ENCODE measurements at regions not wholly inside any gene's neighbourhood (a gene's known extent, or its start where the extent isn't known, plus 50 kb on each side); places are given as distances from the start of the nearest gene placed in this dataset.
"Not testable (repeated sequence)": the region's sequence is repeated elsewhere in the genome, so short reads cannot be mapped to it uniquely, and the experiment has no call there.

GRCh38 chr20:53666144-53666543, 72.5 kb upstream of the ZNF217 start:
- no peak for DNase-seq (ENCODE audit: low spot score)

DNA sequence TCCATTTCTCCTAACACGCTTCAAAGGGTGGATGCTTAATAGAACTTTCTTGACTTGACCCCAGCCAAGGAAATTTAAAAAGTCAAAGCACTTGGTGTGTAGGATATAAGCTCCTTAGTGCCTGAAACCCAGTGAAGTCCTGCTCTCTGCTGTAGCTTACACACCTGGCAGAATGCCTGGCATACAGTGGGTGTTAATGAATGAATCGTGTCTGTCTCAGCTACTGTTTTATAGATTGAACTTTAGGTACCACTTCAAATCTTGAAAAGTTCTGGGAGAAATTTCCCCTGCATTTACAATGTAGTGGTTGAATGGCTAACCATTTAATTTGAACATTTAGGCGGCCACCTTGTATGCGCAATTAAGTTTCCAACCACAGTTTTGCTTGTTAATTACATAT, 70.5 kb upstream of the ZNF217 start:
- no peak for DNase-seq (ENCODE audit: low spot score)

DNA sequence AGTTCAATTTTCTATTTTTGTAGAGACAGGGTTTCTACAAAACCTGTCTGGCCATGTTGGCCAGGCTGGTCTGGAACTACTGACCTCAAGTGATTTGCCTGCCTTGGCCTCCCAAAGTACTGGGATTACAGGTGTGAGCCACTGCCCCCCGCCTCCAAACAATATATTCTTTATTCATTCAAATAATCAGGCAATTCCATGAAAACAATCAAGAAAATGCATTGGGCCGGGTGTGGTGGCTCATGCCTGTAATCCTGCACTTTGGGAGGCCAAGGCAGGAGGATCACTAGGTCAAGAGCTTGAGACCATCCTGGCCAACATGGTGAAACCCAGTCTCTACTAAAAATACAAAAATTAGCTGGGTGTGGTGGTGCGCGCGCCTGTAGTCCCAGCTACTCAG, 69.9 kb upstream of the ZNF217 start:
- not testable (repeated sequence) for DNase-seq (ENCODE audit: low spot score)

DNA sequence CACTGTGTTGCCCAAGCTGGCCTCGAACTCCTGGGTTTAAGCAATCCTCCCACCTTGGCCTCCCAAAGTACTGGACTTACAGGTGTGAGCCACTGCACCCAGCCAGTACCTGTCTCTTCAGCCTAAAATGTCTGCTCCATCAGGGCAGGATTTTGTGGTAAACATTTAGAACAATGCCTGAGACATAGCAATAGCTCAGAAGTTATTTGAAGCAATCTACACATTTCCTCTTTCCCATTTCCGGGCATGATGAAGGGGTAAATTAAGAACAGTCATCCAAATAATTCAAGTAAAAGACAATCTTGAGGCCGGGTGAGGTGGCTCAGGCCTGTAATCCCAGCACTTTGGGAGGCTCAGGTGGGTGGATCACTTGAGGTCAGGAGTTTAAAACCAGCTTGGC, 69.0 kb upstream of the ZNF217 start:
- DNase-seq (ENCODE audit: low spot score): peak; percentile 68

DNA sequence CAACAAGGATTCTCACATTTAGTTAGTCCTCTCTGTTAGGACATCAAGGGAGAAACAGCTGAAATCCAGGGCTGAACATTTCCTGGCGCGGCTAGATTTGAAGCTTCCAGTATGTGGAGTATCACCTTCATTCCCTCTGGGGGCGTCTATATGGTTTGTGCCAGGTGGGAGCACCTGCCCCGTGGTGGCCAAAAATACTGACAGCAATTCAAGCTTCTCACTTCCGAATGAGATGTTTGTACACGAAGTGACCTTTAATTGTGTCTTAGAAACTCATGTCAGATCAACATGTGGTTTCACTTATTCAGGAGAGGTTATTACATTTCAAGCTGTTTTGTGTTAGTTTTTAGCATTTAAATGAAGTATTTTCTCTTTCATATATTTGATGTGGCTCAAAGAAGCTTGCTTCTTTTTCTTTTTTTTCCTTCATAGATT, 67.3 kb upstream of the ZNF217 start:
- DNase-seq (ENCODE audit: low spot score): no peak

DNA sequence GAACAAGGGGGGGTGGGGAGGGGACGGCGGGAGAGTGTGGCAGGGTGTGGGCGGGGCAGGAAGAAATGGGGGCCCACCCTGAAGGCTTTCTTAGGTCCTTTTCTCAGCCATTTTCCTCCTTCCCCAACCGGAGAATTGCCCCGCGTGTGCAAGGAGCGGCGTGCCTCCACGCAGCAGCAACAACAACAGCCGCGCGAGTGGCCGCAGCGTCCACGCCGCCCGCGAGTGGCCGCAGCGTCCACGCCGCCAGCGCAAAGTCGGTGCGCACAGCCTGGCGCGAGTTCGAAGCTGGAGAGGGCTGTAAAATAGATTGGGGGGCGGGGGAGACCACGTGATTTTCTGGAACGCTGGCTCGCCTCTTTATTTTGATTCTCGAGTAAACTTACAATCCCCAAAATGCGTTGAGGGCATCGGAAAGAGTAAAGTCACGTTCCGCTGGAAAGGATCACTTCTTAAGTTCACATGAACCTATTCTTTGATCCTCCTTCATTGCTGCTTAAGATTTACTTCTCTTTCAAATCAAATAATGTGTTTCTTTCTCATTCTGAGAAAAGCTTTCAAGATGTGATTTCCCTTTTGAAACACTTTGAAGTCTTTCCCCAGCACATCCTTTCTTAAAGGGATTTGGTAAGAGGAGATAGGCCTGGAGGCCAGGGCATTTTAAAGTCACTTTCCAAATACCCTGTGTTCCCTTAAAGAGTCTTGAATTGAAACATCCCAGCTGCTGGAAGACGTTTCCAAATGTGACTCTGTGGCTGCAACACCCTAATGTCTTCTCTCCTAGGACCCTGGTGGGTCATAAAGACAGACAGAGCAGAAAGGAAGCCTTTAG, 66.7 kb upstream of the ZNF217 start:
- DNase-seq (ENCODE audit: low spot score): no peak

DNA sequence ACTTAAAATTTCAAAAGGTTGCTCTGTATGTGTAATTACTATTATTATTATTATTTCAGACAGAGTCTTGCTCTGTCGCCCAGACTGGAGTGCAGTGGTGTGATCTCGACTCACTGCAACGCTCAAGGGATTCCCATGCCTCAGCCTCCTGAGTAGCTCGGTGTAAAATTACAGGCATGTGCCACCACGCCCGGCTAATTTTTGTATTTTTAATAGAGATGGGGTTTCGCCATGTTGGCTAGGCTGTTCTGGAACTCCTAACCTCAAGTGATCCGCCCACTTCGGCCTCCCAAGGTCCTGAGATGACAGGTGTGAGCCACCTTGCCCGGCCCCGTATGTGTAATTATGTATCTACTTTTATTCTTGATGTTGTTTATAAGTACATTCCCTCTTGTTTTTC, 65.3 kb upstream of the ZNF217 start:
- DNase-seq (ENCODE audit: low spot score): no peak

DNA sequence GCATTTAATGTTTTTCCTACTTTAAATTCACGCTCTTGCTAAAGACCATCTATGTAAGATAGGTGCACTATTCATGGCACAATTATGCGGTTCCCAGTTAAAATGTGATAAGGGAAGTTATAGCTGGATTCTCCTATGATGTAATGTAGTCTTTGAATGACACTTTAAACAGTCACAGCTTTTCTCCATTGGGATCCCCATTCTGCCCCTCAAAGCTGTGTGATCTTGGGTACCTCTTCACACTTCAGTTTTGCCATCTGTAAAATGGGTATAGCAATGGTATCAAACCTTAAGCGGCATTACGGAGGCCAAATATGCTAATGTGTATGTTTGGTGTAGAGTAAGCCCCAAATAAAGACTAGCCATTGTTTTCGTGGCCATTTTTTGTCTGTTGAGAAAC, 64.7 kb upstream of the ZNF217 start:
- no peak for DNase-seq (ENCODE audit: low spot score)

DNA sequence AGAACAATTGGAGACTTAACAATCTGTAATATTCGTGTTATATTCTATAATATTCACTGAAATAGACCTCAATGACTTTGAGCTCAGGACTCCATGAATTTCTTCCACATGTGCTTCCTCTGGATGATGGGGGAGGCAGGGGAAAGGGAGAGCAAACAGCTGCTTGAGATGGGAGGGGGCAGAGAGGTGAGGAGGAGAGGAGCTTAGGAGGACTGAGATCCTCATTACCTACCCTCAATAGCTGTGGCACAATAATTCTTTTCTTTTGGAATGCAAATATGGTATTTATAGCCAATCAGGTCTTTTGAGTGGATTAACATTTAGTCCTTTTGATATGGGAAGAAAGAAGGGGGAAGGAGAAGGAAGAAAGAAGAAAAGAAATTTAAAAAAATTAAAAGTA, 64.1 kb upstream of the ZNF217 start:
- no peak for DNase-seq (ENCODE audit: low spot score)

- no peak for DNase-seq (ENCODE audit: low spot score)
These were observed 63.6 kb upstream of the ZNF217 start for GRCh38 chr20:53657279-53657678.

DNA sequence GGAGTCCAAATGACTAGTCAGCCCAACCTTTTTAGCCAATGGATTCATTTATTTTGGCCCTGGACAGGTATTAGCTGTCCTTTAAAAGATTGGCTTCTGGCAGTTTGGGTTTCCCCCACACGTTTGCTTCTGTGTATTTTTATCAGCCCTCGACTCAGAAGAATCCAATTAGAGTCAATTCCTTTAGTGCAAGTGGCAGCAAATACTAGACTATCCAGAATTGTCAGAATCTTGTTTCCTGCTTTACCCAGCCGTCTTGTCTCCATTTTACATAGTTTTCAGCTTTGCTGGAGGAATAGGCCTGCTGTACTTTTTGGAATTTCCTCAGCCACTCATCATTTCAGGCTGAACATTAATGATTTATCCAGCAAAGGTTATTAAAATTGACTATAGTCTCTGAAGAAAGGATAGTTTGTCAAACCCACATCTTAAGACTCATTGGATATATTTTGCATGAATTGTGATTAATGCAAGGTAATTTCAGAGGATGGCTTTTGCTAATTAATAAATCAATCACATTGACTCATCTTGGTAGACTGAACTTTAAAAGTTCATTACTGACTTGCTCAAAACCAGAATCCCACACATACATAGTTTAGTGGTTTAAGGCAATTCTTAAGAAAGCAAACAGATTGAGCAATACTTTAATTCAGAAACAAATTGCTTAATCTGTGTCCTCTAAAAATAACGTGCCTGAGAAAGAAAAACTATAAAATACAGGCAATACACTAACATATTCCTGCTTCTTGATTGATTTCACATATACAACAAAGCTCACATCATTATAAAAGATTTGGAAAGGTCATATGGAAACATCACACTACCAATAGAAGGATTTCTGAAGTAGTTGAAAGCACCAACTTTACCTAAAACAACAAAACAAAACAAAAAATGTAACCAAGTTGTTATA, 62.9 kb upstream of the ZNF217 start:
- no peak for DNase-seq (ENCODE audit: low spot score)

DNA sequence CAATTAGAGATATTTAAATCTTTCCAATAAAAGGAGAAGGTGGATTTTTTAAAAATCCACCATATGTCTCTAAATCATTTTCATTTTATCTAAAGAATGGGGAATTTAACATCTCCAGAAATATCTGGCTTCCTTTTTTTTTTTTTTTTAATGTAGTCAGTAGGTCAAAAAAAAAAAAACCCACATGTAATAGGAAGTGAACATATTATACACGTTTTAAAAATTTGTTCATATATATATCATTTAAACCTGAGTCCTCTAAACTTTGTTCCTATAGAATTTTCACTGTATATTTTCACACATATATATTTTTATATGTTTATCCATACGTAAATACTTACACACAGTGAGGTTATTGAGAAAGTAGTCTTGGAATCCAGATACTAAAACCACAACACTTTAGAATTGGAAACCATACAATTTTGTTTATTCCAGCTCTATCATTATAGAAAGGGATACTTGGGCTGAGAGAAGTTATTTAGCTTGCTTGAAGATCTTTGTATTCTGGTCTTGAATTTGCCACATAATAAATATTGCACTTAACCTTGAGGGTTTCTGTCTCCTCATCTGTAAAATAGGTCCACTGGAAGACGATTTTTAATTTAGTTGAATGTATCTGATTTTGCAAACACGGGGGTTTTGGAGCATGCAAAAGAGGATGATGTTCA, 62.1 kb upstream of the ZNF217 start:
- DNase-seq (ENCODE audit: low spot score): no peak

DNA sequence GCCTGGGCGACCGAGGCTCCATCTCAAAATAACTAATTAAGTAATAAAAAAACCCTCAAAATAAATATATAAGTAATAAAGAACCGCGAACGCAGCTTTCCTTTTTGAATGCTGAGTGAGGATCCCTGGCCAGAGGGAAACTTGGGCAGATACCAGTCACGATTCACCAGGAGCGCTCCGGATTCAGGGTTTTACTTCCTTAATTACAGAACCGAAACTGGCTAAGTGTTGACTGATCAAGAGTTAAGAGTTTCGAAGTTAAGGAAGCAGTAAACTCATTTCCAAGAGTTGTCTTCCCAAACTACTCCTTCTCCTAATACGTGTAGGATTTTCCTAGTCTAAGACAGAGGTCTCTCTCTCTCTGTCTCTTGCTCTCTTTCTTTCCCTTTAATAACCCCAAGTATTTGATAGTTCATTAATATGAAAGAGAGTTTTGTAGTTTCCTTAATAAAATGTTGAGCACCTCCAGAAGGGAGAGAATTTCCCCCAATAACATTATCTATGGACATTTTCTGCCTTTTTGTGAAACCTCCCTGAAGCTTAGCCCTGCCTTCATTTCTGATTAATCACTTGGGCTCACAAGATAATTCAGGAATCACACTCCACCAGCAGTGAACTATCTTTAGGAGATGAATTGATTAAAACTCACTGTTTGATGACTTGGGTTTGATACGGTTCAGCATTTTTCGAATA, 61.4 kb upstream of the ZNF217 start:
- no peak for DNase-seq (ENCODE audit: low spot score)

DNA sequence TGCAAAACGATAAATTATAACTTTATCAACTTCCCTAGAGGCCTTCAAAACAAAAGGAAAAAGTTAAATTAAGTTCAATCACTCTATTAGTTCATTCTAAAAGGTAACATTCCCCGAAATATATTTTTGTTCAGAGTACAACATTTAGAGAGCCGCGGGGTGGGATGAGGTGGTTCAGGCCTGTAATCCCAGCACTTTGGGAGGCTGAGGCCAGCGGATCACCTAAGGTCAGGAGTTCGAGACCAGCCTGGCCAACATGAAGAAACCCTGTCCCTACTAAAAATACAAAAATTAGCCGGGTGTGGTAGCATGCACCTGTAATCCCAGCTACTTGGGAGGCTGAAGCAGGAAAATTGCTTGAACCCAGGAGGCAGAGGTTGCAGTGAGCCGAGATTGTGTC, 60.9 kb upstream of the ZNF217 start:
- not testable (repeated sequence) for DNase-seq (ENCODE audit: low spot score)

- no peak for DNase-seq (ENCODE audit: low spot score)
These were observed 59.3 kb upstream of the ZNF217 start for GRCh38 chr20:53652859-53653517.

DNA sequence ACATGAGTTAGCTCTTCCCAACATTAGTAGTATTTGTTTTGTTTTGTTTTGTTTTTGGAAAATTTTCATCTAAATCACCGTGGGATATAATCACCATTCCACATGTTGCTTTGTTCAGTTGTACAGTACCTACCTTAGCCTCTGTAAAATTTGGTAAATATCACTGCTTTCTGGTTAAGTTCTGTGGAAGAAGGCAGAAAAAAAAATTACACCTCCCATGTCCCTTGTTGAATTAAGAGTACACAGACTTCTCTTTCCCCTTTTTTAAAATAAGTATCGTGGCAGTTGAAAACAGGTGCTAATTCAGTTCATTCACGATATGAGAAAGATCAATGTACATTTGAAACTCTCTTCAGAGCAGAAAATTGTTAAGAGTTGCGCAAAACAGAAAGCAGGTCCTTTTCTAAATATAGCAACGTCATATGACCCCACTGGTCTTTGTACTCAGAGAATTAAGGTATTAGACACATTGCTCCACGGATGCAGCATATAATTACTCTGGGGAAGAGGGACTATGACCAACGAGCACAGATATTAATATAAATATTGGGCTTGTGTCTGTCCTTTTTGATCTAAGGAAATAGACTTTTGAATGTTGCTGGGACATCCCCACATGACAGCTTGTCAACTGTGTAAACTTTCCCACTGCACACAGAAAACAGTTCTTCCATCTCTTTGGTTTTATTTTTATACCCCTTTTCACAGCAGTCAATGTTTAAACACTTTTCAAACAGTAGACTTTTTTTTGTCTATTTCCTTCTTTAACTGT, 58.6 kb upstream of the ZNF217 start:
- DNase-seq (ENCODE audit: low spot score): no peak

GRCh38 chr20:53649493-53649892, 55.9 kb upstream of the ZNF217 start:
- DNase-seq (ENCODE audit: low spot score): not testable (repeated sequence)

DNA sequence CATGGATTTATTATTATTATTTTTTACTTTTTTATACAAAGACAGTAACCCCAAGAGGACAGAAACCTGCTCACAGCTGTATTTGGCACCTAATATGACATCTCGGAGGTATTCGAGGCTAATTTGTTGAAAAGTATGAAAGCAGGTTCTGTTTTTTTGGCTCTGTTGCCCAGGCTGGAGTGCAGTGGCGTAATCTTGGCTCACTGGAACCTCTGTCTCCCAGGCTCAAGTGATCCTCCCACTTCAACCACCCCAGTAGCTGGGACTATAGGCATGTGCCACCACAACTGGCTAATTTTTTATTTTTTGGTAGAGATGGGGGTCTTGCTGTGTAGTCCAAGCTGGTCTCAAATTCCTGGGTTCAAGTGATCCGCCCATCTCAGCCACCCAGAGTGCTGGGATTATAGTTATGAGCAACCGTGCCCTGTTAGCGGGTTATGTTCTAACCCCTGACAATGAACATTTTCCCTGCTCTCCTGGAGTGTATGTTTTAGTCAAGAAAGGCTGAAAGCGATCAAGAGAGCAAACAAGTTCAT, 53.7 kb upstream of the ZNF217 start:
- no peak for DNase-seq (ENCODE audit: low spot score)

GRCh38 chr20:53646550-53646949, 52.9 kb upstream of the ZNF217 start:
- DNase-seq (ENCODE audit: low spot score): no peak

- no peak for DNase-seq (ENCODE audit: low spot score)
These were observed 51.9 kb upstream of the ZNF217 start for GRCh38 chr20:53645582-53645897.

- not testable (repeated sequence) for DNase-seq (ENCODE audit: low spot score)
These were observed 50.5 kb upstream of the ZNF217 start for GRCh38 chr20:53644108-53644507.
